ENCODE measurements at regions not wholly inside any gene's neighbourhood (a gene's known extent, or its start where the extent isn't known, plus 50 kb on each side); places are given as distances from the start of the nearest gene placed in this dataset.

GRCh38 chrX:33324099-33324498 is 112.8 kb upstream of the DMD start:
- in situ Hi-C loops (cut with MboI; ENCODE audit: low sequenced_read_pairs, unreplicated experiment) = no loop called here
- DNase-seq (ENCODE audit: low spot score) = no peak
- TF ChIP-seq, protein P1, sequence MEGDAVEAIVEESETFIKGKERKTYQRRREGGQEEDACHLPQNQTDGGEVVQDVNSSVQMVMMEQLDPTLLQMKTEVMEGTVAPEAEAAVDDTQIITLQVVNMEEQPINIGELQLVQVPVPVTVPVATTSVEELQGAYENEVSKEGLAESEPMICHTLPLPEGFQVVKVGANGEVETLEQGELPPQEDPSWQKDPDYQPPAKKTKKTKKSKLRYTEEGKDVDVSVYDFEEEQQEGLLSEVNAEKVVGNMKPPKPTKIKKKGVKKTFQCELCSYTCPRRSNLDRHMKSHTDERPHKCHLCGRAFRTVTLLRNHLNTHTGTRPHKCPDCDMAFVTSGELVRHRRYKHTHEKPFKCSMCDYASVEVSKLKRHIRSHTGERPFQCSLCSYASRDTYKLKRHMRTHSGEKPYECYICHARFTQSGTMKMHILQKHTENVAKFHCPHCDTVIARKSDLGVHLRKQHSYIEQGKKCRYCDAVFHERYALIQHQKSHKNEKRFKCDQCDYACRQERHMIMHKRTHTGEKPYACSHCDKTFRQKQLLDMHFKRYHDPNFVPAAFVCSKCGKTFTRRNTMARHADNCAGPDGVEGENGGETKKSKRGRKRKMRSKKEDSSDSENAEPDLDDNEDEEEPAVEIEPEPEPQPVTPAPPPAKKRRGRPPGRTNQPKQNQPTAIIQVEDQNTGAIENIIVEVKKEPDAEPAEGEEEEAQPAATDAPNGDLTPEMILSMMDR (IDR thresholded peaks at IDR 0.05; ENCODE audit: borderline replicate concordance, control extremely low read depth, extremely low read depth, insufficient read depth, missing control alignments) = no peak

GRCh38 chrX:33307911-33308354 is 96.6 kb upstream of the DMD start:
- DNase-seq (ENCODE audit: low spot score) = no peak
- TF ChIP-seq, protein P1 (IDR thresholded peaks at IDR 0.05; ENCODE audit: borderline replicate concordance, control extremely low read depth, extremely low read depth, insufficient read depth, missing control alignments) = no peak
- in situ Hi-C loops (cut with MboI; ENCODE audit: low sequenced_read_pairs, unreplicated experiment) = no loop called here

GRCh38 chrX:33298622-33299021 is 87.3 kb upstream of the DMD start:
- no peak for DNase-seq (ENCODE audit: low spot score)
- in situ Hi-C loops (cut with MboI; ENCODE audit: low sequenced_read_pairs, unreplicated experiment) = no loop called here
- TF ChIP-seq, protein P1 (IDR thresholded peaks at IDR 0.05; ENCODE audit: borderline replicate concordance, control extremely low read depth, extremely low read depth, insufficient read depth, missing control alignments) = no peak

DNA sequence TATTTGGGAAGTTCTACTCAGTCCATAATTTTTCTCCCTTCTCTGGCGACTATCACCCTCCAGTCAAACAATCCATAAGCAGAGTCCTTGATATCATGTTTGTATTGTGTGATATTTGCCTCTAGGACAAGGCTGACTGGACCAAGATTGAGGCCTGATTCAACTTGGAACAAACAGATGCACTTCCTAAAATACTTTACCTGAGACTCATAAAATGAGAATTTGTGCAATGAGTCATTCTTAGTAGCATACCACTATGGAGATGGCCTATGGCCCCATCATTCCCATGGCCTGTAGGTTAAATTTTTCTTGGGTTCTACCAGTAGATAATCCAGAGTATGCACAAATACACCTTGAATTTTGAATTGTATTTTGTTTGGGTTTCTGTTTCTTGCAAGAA is 74.2 kb upstream of the DMD start:
- TF ChIP-seq, protein P1 (IDR thresholded peaks at IDR 0.05; ENCODE audit: borderline replicate concordance, control extremely low read depth, extremely low read depth, insufficient read depth, missing control alignments) = no peak
- in situ Hi-C loops (cut with MboI; ENCODE audit: low sequenced_read_pairs, unreplicated experiment) = no loop called here
- DNase-seq (ENCODE audit: low spot score) = no peak

- no peak for DNase-seq (ENCODE audit: low spot score)
- TF ChIP-seq, protein P1 (IDR thresholded peaks at IDR 0.05; ENCODE audit: borderline replicate concordance, control extremely low read depth, extremely low read depth, insufficient read depth, missing control alignments) = no peak
- in situ Hi-C loops (cut with MboI; ENCODE audit: low sequenced_read_pairs, unreplicated experiment) = no loop called here
These were observed 65.7 kb upstream of the DMD start for GRCh38 chrX:33277046-33277445.

DNA sequence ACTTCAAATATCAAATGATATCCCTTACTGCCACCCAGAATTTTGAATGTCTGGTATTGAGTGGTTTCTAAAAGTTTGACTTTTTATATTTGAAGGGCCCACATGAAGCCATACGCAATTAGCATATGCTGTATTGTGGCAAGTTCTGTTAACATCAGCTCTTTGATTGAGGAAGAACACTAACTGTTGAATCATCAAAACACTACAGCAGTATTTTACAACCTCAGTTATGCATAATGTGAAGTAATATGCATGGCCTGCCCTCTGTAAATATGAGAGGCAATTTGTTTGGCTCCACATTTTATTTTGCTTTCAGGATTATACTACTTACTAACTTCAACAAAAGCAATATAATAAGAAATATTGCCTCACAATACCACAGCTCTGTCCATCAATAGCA is 62.2 kb upstream of the DMD start:
- no peak for DNase-seq (ENCODE audit: low spot score)
- TF ChIP-seq, protein P1 (IDR thresholded peaks at IDR 0.05; ENCODE audit: borderline replicate concordance, control extremely low read depth, extremely low read depth, insufficient read depth, missing control alignments) = no peak
- in situ Hi-C loops (cut with MboI; ENCODE audit: low sequenced_read_pairs, unreplicated experiment) = no loop called here

- in situ Hi-C loops (cut with MboI; ENCODE audit: low sequenced_read_pairs, unreplicated experiment) = no loop called here
- TF ChIP-seq, protein P1 (IDR thresholded peaks at IDR 0.05; ENCODE audit: borderline replicate concordance, control extremely low read depth, extremely low read depth, insufficient read depth, missing control alignments) = no peak
These were observed 61.6 kb upstream of the DMD start for GRCh38 chrX:33272986-33273385.

More at GRCh38 chrX:33272986-33273385, 61.6 kb upstream of the DMD start:
- DNase-seq (ENCODE audit: low spot score) = no peak

Measured in GM13976 (cell line).